ENCODE measurements at regions not wholly inside any gene's neighbourhood (a gene's known extent, or its start where the extent isn't known, plus 50 kb on each side); places are given as distances from the start of the nearest gene placed in this dataset.

GRCh38 chr7:35528381-35528977 lies 166.5 kb downstream of the HERPUD2 start:
- TF ChIP-seq CTCF (IDR thresholded peaks at IDR 0.05) (no peak), POLR2A (IDR thresholded peaks at IDR 0.05) (no peak), POLR2AphosphoS5 (IDR thresholded peaks at IDR 0.05) (no peak)
